ENCODE measurements at regions not wholly inside any gene's neighbourhood (a gene's known extent, or its start where the extent isn't known, plus 50 kb on each side); places are given as distances from the start of the nearest gene placed in this dataset.

DNA sequence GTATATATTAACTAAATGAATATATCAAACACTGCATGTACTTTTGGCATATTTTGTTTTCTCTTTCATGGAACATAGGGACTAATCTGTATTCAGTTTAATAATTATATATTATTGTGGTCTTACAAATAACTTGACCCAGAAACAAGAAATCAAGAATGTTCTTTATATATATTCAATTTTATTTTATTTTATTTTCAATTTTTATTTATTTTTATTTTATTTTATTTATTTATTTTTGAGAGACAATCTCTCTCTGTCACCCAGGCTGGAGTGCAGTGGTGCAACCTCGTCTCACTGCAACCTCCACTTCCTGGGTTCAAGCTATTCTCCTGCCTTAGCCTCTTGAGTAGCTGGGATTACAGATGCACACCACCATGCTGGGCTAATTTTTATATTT lies 258.4 kb upstream of the MYO3A start:
- Histone ChIP-seq H2AFZ (ENCODE audit: low read length) (no peak overlapping the region), H3K36me3 (ENCODE audit: control insufficient read depth, insufficient read depth, low read length) (no peaks in the 10 kb centered on the region), H3K4me1 (ENCODE audit: control insufficient read depth, extremely low read depth, insufficient read depth, low read length) (no peaks in the 10 kb centered on the region), H3K9me3 (ENCODE audit: control insufficient read depth, insufficient read depth, low read depth, low read length) (no peaks in the 10 kb centered on the region), H3K9ac (ENCODE audit: insufficient read depth, low read length) (no peak overlapping the region), H3K4me2 (ENCODE audit: extremely low read depth, insufficient read depth, low read length) (no peak overlapping the region), H3K27ac (ENCODE audit: insufficient read depth, low read length) (no peak overlapping the region), H3K79me2 (ENCODE audit: control insufficient read depth, insufficient read depth, low read length) (no peaks in the 10 kb centered on the region), H4K20me1 (ENCODE audit: control insufficient read depth, extremely low read depth, insufficient read depth, low read length) (no peaks in the 10 kb centered on the region), H3K27me3 (ENCODE audit: control insufficient read depth, insufficient read depth, low read length) (no peaks in the 10 kb centered on the region), H3K4me3 (replicated peaks in 1 of 4; ENCODE audit: control extremely low read depth in 1 of 4, insufficient read depth in 1 of 4, low read depth in 3 of 4, low read length in 4 of 4) (no peak overlapping the region)
- TF ChIP-seq CTCF (conservative IDR thresholded peaks at IDR 0.05 in 1 of 2, IDR thresholded peaks at IDR 0.05 in 1 of 2; ENCODE audit: low read depth in 1 of 2, low read length in 2 of 2) (no peak), EZH2 (IDR thresholded peaks at IDR 0.05; ENCODE audit: low read length, missing control alignments) (no peak)
- no peak for DNase-seq (ENCODE audit: low read depth in 2 of 2)

GRCh38 chr10:25678220-25678619 lies 255.8 kb upstream of the MYO3A start:
- no peak overlapping the region for H3K4me3 ChIP-seq (replicated peaks in 1 of 4; ENCODE audit: control extremely low read depth in 1 of 4, insufficient read depth in 1 of 4, low read depth in 3 of 4, low read length in 4 of 4)
- no peaks in the 10 kb centered on the region for H3K27me3 ChIP-seq (ENCODE audit: control insufficient read depth, insufficient read depth, low read length)
- no peak for TF ChIP-seq EZH2 (IDR thresholded peaks at IDR 0.05; ENCODE audit: low read length, missing control alignments)
- no peak for TF ChIP-seq CTCF (conservative IDR thresholded peaks at IDR 0.05 in 1 of 2, IDR thresholded peaks at IDR 0.05 in 1 of 2; ENCODE audit: low read depth in 1 of 2, low read length in 2 of 2)
- DNase-seq (ENCODE audit: low read depth in 2 of 2): no peak
- H4K20me1 ChIP-seq (ENCODE audit: control insufficient read depth, extremely low read depth, insufficient read depth, low read length): no peaks in the 10 kb centered on the region
- no peak overlapping the region for H3K4me2 ChIP-seq (ENCODE audit: extremely low read depth, insufficient read depth, low read length)
- no peak overlapping the region for H3K9ac ChIP-seq (ENCODE audit: insufficient read depth, low read length)
- no peaks in the 10 kb centered on the region for H3K79me2 ChIP-seq (ENCODE audit: control insufficient read depth, insufficient read depth, low read length)
- H3K4me1 ChIP-seq (ENCODE audit: control insufficient read depth, extremely low read depth, insufficient read depth, low read length): no peaks in the 10 kb centered on the region
- H3K36me3 ChIP-seq (ENCODE audit: control insufficient read depth, insufficient read depth, low read length): no peaks in the 10 kb centered on the region
- no peak overlapping the region for H2AFZ ChIP-seq (ENCODE audit: low read length)
- H3K9me3 ChIP-seq (ENCODE audit: control insufficient read depth, insufficient read depth, low read depth, low read length): no peaks in the 10 kb centered on the region
- no peak overlapping the region for H3K27ac ChIP-seq (ENCODE audit: insufficient read depth, low read length)

- Histone ChIP-seq H3K79me2 (ENCODE audit: control insufficient read depth, insufficient read depth, low read length) (no peaks in the 10 kb centered on the region), H3K9me3 (ENCODE audit: control insufficient read depth, insufficient read depth, low read depth, low read length) (no peaks in the 10 kb centered on the region), H2AFZ (ENCODE audit: low read length) (no peak overlapping the region), H3K27ac (ENCODE audit: insufficient read depth, low read length) (no peak overlapping the region), H3K4me1 (ENCODE audit: control insufficient read depth, extremely low read depth, insufficient read depth, low read length) (no peaks in the 10 kb centered on the region), H3K4me2 (ENCODE audit: extremely low read depth, insufficient read depth, low read length) (no peak overlapping the region), H4K20me1 (ENCODE audit: control insufficient read depth, extremely low read depth, insufficient read depth, low read length) (no peaks in the 10 kb centered on the region), H3K4me3 (replicated peaks in 1 of 4; ENCODE audit: control extremely low read depth in 1 of 4, insufficient read depth in 1 of 4, low read depth in 3 of 4, low read length in 4 of 4) (no peak overlapping the region), H3K27me3 (ENCODE audit: control insufficient read depth, insufficient read depth, low read length) (no peaks in the 10 kb centered on the region), H3K9ac (ENCODE audit: insufficient read depth, low read length) (no peak overlapping the region), H3K36me3 (ENCODE audit: control insufficient read depth, insufficient read depth, low read length) (no peaks in the 10 kb centered on the region)
- TF ChIP-seq CTCF (conservative IDR thresholded peaks at IDR 0.05 in 1 of 2, IDR thresholded peaks at IDR 0.05 in 1 of 2; ENCODE audit: low read depth in 1 of 2, low read length in 2 of 2) (no peak), EZH2 (IDR thresholded peaks at IDR 0.05; ENCODE audit: low read length, missing control alignments) (no peak)
- peak in 1 of 2 donors; percentile 32 for DNase-seq (ENCODE audit: low read depth in 2 of 2)
These were observed 255.4 kb upstream of the MYO3A start for GRCh38 chr10:25678666-25679065.

Measured in fibroblast of lung (primary cell).